ENCODE measurements at regions not wholly inside any gene's neighbourhood (a gene's known extent, or its start where the extent isn't known, plus 50 kb on each side); places are given as distances from the start of the nearest gene placed in this dataset.

GRCh38 chr12:123064885-123065619 is 84.6 kb downstream of the ARL6IP4 start:
- no peaks in the 10 kb centered on the region for H3K79me2 ChIP-seq (ENCODE audit: control insufficient read depth, insufficient read depth, low read length)
- H4K20me1 ChIP-seq (ENCODE audit: control insufficient read depth, extremely low read depth, insufficient read depth, low read length) = peaks cover 4% of the 10 kb centered on the region
- no peaks in the 10 kb centered on the region for H3K36me3 ChIP-seq (ENCODE audit: control insufficient read depth in 2 of 2, extremely low read depth in 1 of 2, insufficient read depth in 2 of 2, low read length in 2 of 2)
- H3K4me3 ChIP-seq (ENCODE audit: control insufficient read depth in 2 of 3, extremely low read depth in 1 of 3, insufficient read depth in 2 of 3, low read depth in 1 of 3, low read length in 3 of 3) = no peak overlapping the region
- H3K9ac ChIP-seq (ENCODE audit: control insufficient read depth, extremely low read depth, insufficient read depth, low read length) = no peak overlapping the region
- peaks cover 17% of the 10 kb centered on the region for H3K4me1 ChIP-seq (ENCODE audit: control insufficient read depth, extremely low read depth, insufficient read depth, low read length)
- DNase-seq (ENCODE audit: low read depth, low spot score) = no peak
- H3K27me3 ChIP-seq (ENCODE audit: control insufficient read depth, extremely low read depth, insufficient read depth, low read length) = no peaks in the 10 kb centered on the region
- dilution Hi-C loops (cut with MboI; ENCODE audit: extremely low pct_ligation_motif_present, low sequenced_read_pairs) = no loop called here
- H3K9me3 ChIP-seq (ENCODE audit: control insufficient read depth, low read depth, low read length) = no peaks in the 10 kb centered on the region
- H3K27ac ChIP-seq (ENCODE audit: control insufficient read depth, insufficient read depth, low read length) = no peak overlapping the region
- FAIRE-seq = no peak
- no peaks in the 10 kb centered on the region for H3K9me1 ChIP-seq (ENCODE audit: control insufficient read depth, extremely low read depth, insufficient read depth, low read length)
- H3K4me2 ChIP-seq (ENCODE audit: control insufficient read depth, extremely low read depth, insufficient read depth, low read depth, low read length) = no peak overlapping the region
- TF ChIP-seq EZH2 (IDR thresholded peaks at IDR 0.05; ENCODE audit: low read length) (no peak), CTCF (optimal IDR thresholded peaks at IDR 0.05 in 1 of 3, IDR thresholded peaks at IDR 0.05 in 1 of 3, conservative IDR thresholded peaks at IDR 0.05 in 1 of 3; ENCODE audit: extremely low read depth in 1 of 3, insufficient read depth in 2 of 3, low read length in 3 of 3) (no peak)
- no peak overlapping the region for H2AFZ ChIP-seq (ENCODE audit: control insufficient read depth, low read length)

GRCh38 chr12:123064366-123064765 is 83.9 kb downstream of the ARL6IP4 start:
- dilution Hi-C loops (cut with MboI; ENCODE audit: extremely low pct_ligation_motif_present, low sequenced_read_pairs) = no loop called here
- FAIRE-seq = no peak
- DNase-seq (ENCODE audit: low read depth, low spot score) = no peak
- peaks cover 4% of the 10 kb centered on the region for H4K20me1 ChIP-seq (ENCODE audit: control insufficient read depth, extremely low read depth, insufficient read depth, low read length)
- TF ChIP-seq CTCF (optimal IDR thresholded peaks at IDR 0.05 in 1 of 3, IDR thresholded peaks at IDR 0.05 in 1 of 3, conservative IDR thresholded peaks at IDR 0.05 in 1 of 3; ENCODE audit: extremely low read depth in 1 of 3, insufficient read depth in 2 of 3, low read length in 3 of 3) = no peak
- H3K9me3 ChIP-seq (ENCODE audit: control insufficient read depth, low read depth, low read length) = no peaks in the 10 kb centered on the region
- no peak overlapping the region for H2AFZ ChIP-seq (ENCODE audit: control insufficient read depth, low read length)
- no peak overlapping the region for H3K4me2 ChIP-seq (ENCODE audit: control insufficient read depth, extremely low read depth, insufficient read depth, low read depth, low read length)
- H3K4me1 ChIP-seq (ENCODE audit: control insufficient read depth, extremely low read depth, insufficient read depth, low read length) = peaks cover 15% of the 10 kb centered on the region
- no peaks in the 10 kb centered on the region for H3K79me2 ChIP-seq (ENCODE audit: control insufficient read depth, insufficient read depth, low read length)
- H3K9me1 ChIP-seq (ENCODE audit: control insufficient read depth, extremely low read depth, insufficient read depth, low read length) = no peaks in the 10 kb centered on the region
- no peak overlapping the region for H3K27ac ChIP-seq (ENCODE audit: control insufficient read depth, insufficient read depth, low read length)
- H3K9ac ChIP-seq (ENCODE audit: control insufficient read depth, extremely low read depth, insufficient read depth, low read length) = no peak overlapping the region
- no peaks in the 10 kb centered on the region for H3K27me3 ChIP-seq (ENCODE audit: control insufficient read depth, extremely low read depth, insufficient read depth, low read length)
- no peak overlapping the region for H3K4me3 ChIP-seq (ENCODE audit: control insufficient read depth in 2 of 3, extremely low read depth in 1 of 3, insufficient read depth in 2 of 3, low read depth in 1 of 3, low read length in 3 of 3)
- H3K36me3 ChIP-seq (ENCODE audit: control insufficient read depth in 2 of 2, extremely low read depth in 1 of 2, insufficient read depth in 2 of 2, low read length in 2 of 2) = no peaks in the 10 kb centered on the region
